GM12878 (cell line): ENCODE measurements at regions not wholly inside any gene's neighbourhood (a gene's known extent, or its start where the extent isn't known, plus 50 kb on each side); places are given as distances from the start of the nearest gene placed in this dataset.

Experiments used
- ATAC-seq: fragments of 200-7000 bp; cut with Tn5 transposase; 3 replicates; pipeline ENCODE4 v1.9.1; 2020; ENCODE audit warnings: mild to moderate bottlenecking, moderate library complexity
- BruUV-seq: library from RNA; stranded (reverse); fragments of 400-500 nt; replicated peaks from 2 replicates; lab custom pipeline; 2021; lab: Mats Ljungman, UMichigan
- CTCF ChIA-PET: fragments of 300-600 bp; sonication (Branson Sonifier 250); formaldehyde crosslinking; extraction: SDS; loops from one replicate; lab custom pipeline; 2021; ENCODE audit warnings: inconsistent platforms; lab: Yijun Ruan, JAX
- POLR2A ChIA-PET: fragments of 350-600 bp; formaldehyde crosslinking; extraction: SDS; loops from one replicate; lab custom pipeline; 2021; ENCODE audit warnings: inconsistent platforms; lab: Charles Lee
- RAD21 ChIA-PET: fragments of 300-600 bp; sonication (Branson Sonifier 250); formaldehyde crosslinking; loops from one replicate; lab custom pipeline; 2023; ENCODE audit warnings: antibody characterized with exemption; ENCODE audit not compliant: unreplicated experiment; lab: Charles Lee
- SMC1A ChIA-PET: fragments of 300-600 bp; sonication (Branson Sonifier 250); formaldehyde crosslinking; loops from one replicate; lab custom pipeline; 2023; ENCODE audit not compliant: unreplicated experiment, uncharacterized antibody; lab: Charles Lee
- DNase-seq: peaks from one replicate; pipeline ENCODE4 v3.0.0-alpha.2; 2011; ENCODE audit warnings: low read depth, low spot score
- FAIRE-seq: peaks from 3 replicates; lab custom pipeline; 2011; peaks lifted over from hg19 to GRCh38; lab: Jason Lieb, UNC
- H2AFZ ChIP-seq: 2 replicates; pipeline ENCODE4 v1.6.0; 2011; ENCODE audit warnings: low read depth, low read length, control low read depth; ENCODE audit not compliant: control insufficient read depth
- H3K27ac ChIP-seq: 2 replicates; pipeline ENCODE4 v1.5.1; 2011; ENCODE audit warnings: control low read depth; ENCODE audit not compliant: control insufficient read depth, insufficient read depth
- H3K27me3 ChIP-seq, 2 experiments: replicated peaks in 1 of 2; 2 replicates each; pipeline versions ENCODE4 v1.6.0 to v1.6.1; 2011; ENCODE audit warnings: low read length in 1 of 2; ENCODE audit not compliant: control insufficient read depth in 2 of 2, insufficient read depth in 2 of 2
- H3K36me3 ChIP-seq, 2 experiments: 2 replicates each; pipeline ENCODE4 v1.5.1; 2011; ENCODE audit warnings: low read length in 1 of 2; ENCODE audit not compliant: control insufficient read depth in 2 of 2, insufficient read depth in 2 of 2
- H3K4me1 ChIP-seq: 2 replicates; pipeline ENCODE4 v1.6.1; 2011; ENCODE audit warnings: mild to moderate bottlenecking, low read length, moderate library complexity, mixed read lengths; ENCODE audit not compliant: control insufficient read depth, insufficient read depth
- H3K4me2 ChIP-seq: 2 replicates; pipeline ENCODE4 v1.6.0; 2011; ENCODE audit warnings: control low read depth; ENCODE audit not compliant: control insufficient read depth, insufficient read depth
- H3K4me3 ChIP-seq: fragments of 200-600 bp; sonication (generic); 2 replicates; pipeline ENCODE4 v1.5.1; 2016
- H3K79me2 ChIP-seq: 2 replicates; pipeline ENCODE4 v1.6.0; 2011; ENCODE audit warnings: low read length; ENCODE audit not compliant: control insufficient read depth, insufficient read depth
- H3K9ac ChIP-seq: 2 replicates; pipeline ENCODE4 v1.8.0; 2011; ENCODE audit warnings: low read length, control low read depth, mixed read lengths; ENCODE audit not compliant: control insufficient read depth, insufficient read depth
- H3K9me3 ChIP-seq: replicated peaks from 3 replicates; pipeline ENCODE4 v1.5.1; 2011; ENCODE audit warnings: mild to moderate bottlenecking, low read length; ENCODE audit not compliant: control insufficient read depth, insufficient read depth
- H4K20me1 ChIP-seq: 2 replicates; pipeline ENCODE4 v1.6.0; 2011; ENCODE audit not compliant: control insufficient read depth, insufficient read depth
- EGR1 ChIP-seq, 2 experiments: IDR thresholded peaks; 1 replicate in 1 of 2; 2 replicates in 1 of 2; pipeline ENCODE4 v1.6.1; 2011 to 2012; ENCODE audit warnings: low read depth in 2 of 2, low read length in 2 of 2, borderline replicate concordance in 1 of 2, mild to moderate bottlenecking in 1 of 2, moderate library complexity in 1 of 2
- FOXK2 ChIP-seq: fragments of 450-650 bp; IDR thresholded peaks from 2 replicates; pipeline ENCODE4 v1.6.1; 2017; ENCODE audit warnings: mild to moderate bottlenecking, moderate library complexity
- HDGF ChIP-seq: fragments of 450-650 bp; IDR thresholded peaks from 2 replicates; pipeline ENCODE4 v1.6.1; 2016; ENCODE audit warnings: antibody characterized with exemption
- MLLT1 ChIP-seq: fragments of 450-650 bp; IDR thresholded peaks from 2 replicates; pipeline ENCODE4 v1.6.1; 2016; ENCODE audit warnings: mild to moderate bottlenecking
- MXI1 ChIP-seq: fragments of 150-350 bp; IDR thresholded peaks from 2 replicates; pipeline ENCODE4 v1.6.1; 2011; ENCODE audit warnings: low read depth, mild to moderate bottlenecking, inconsistent platforms, low read length, improper control_type of control experiment
- RELB ChIP-seq: fragments of 450-650 bp; IDR thresholded peaks from 2 replicates; pipeline ENCODE4 v1.6.1; 2017; ENCODE audit warnings: low read depth, mild to moderate bottlenecking, moderate library complexity
- SMARCA5 ChIP-seq: fragments of 450-650 bp; IDR thresholded peaks from 2 replicates; pipeline ENCODE4 v1.6.1; 2017; ENCODE audit warnings: mild to moderate bottlenecking
- SREBF1 ChIP-seq: IDR thresholded peaks from 2 replicates; pipeline ENCODE4 v1.6.1; 2012; ENCODE audit warnings: mild to moderate bottlenecking, low read length
- STAT3 ChIP-seq: IDR thresholded peaks from 2 replicates; pipeline ENCODE4 v1.6.1; 2011; ENCODE audit warnings: low read depth, low read length, improper control_type of control experiment
- ZBTB11 ChIP-seq: fragments of 450-650 bp; formaldehyde crosslinking; IDR thresholded peaks from 2 replicates; pipeline ENCODE4 v1.5.0; 2022; ENCODE audit warnings: mild to moderate bottlenecking, missing genetic modification characterization
- ZNF24 ChIP-seq: fragments of 450-650 bp; IDR thresholded peaks from 2 replicates; pipeline ENCODE4 v1.6.1; 2017; ENCODE audit warnings: antibody characterized with exemption, mild to moderate bottlenecking
- WGBS: methylation state at CpG from one replicate; pipeline ENCODE4 v1.1.6; 2016; ENCODE audit warnings: low lambda C conversion rate; ENCODE audit not compliant: insufficient replicate concordance, insufficient coverage; ENCODE audit errors: missing lambda C conversion rate; 5-methylcytosine and 5-hydroxymethylcytosine counted together
- in situ Hi-C: fragments of 300-500 bp; cut with MboI; formaldehyde crosslinking; loops from 9 replicates; pipeline ENCODE4 v1.14.3; 2018; ENCODE audit warnings: mixed read lengths
- intact Hi-C: fragments of 100-400 bp; cut with micrococcal nuclease; formaldehyde crosslinking; loops from one replicate; pipeline ENCODE4 v1.14.2; 2022; ENCODE audit not compliant: unreplicated experiment
- TF ChIP-seq, protein P1 (sequence below): fragments of 450-650 bp; formaldehyde crosslinking; IDR thresholded peaks from 2 replicates; pipeline ENCODE4 v1.4.0; 2022; ENCODE audit warnings: mild to moderate bottlenecking, moderate library complexity

- RAD21 ChIA-PET = no interaction called here
- CTCF ChIA-PET = interaction anchor here (0.7 kb wide), 1 partner anchor 14 kb away, joined by 3 read pairs; no protein-coding TSS in a partner anchor
- TF ChIP-seq MXI1 (no peak), SMARCA5 (no peak), HDGF (no peak), ZBTB11 (CRISPR knock-in tag) (no peak), ZNF24 (no peak), MLLT1 (no peak), FOXK2 (no peak), RELB (no peak), EGR1 (IDR thresholded peaks at IDR 0.05; ENCODE audit: borderline replicate concordance in 1 of 2, low read depth in 2 of 2, low read length in 2 of 2) (no peak), SREBF1 (no peak), STAT3 (no peak)
- TF ChIP-seq, protein P1, sequence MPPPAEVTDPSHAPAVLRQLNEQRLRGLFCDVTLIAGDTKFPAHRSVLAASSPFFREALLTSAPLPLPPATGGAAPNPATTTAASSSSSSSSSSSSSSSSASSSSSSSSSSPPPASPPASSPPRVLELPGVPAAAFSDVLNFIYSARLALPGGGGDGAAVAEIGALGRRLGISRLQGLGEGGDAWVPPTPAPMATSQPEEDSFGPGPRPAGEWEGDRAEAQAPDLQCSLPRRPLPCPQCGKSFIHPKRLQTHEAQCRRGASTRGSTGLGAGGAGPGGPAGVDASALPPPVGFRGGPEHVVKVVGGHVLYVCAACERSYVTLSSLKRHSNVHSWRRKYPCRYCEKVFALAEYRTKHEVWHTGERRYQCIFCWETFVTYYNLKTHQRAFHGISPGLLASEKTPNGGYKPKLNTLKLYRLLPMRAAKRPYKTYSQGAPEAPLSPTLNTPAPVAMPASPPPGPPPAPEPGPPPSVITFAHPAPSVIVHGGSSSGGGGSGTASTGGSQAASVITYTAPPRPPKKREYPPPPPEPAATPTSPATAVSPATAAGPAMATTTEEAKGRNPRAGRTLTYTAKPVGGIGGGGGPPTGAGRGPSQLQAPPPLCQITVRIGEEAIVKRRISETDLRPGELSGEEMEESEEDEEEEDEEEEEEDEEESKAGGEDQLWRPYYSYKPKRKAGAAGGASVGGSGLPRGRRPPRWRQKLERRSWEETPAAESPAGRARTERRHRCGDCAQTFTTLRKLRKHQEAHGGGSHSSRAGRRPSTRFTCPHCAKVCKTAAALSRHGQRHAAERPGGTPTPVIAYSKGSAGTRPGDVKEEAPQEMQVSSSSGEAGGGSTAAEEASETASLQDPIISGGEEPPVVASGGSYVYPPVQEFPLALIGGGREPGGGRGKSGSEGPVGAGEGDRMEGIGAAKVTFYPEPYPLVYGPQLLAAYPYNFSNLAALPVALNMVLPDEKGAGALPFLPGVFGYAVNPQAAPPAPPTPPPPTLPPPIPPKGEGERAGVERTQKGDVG (CRISPR knock-in tag) = no peak
Observed at GRCh38 chr9:17005056-17005823, 129.6 kb upstream of the CNTLN start.

More at GRCh38 chr9:17005056-17005823, 129.6 kb upstream of the CNTLN start:
- Histone ChIP-seq H3K27ac (no peak overlapping the region), H2AFZ (no peak overlapping the region), H3K9ac (no peak overlapping the region), H3K79me2 (no peaks in the 10 kb centered on the region), H4K20me1 (no peaks in the 10 kb centered on the region), H3K36me3 (no peaks in the 10 kb centered on the region), H3K9me3 (no peaks in the 10 kb centered on the region), H3K4me2 (no peak overlapping the region), H3K4me1 (no peaks in the 10 kb centered on the region), H3K27me3 (no peaks in the 10 kb centered on the region), H3K4me3 (no peak overlapping the region)
- WGBS = 13% methylated on average over 12 of the region's 12 CpGs
- ChIA-PET POLR2A (no interaction called here), SMC1A (interaction anchor here (0.6 to 2.4 kb wide), 2 partner anchors 13 to 951 kb away, joined by 3 to 7 read pairs; no protein-coding TSS in a partner anchor)
- DNase-seq = no peak
- BruUV-seq = no TSS peak
- no peak for FAIRE-seq
- intact Hi-C loops = no loop called here
- peak; percentile 72 for ATAC-seq
- in situ Hi-C loops = no loop called here
